ENCODE measurements at regions not wholly inside any gene's neighbourhood (a gene's known extent, or its start where the extent isn't known, plus 50 kb on each side); places are given as distances from the start of the nearest gene placed in this dataset.

GRCh38 chr22:49460592-49461281 lies 366.9 kb downstream of the BRD1 start:
- no peak overlapping the region for H3K4me3 ChIP-seq (ENCODE audit: low read length, poor library complexity, severe bottlenecking)
- H4K20me1 ChIP-seq (ENCODE audit: insufficient read depth, low read length, poor library complexity, severe bottlenecking): no peaks in the 10 kb centered on the region
- H2AFZ ChIP-seq (ENCODE audit: low read length): no peak overlapping the region
- peak overlapping the region; percentile 27 for H3K4me2 ChIP-seq (ENCODE audit: low read depth, low read length, poor library complexity, severe bottlenecking)
- H3F3A ChIP-seq (ENCODE audit: low read depth): no peaks in the 10 kb centered on the region
- H3K27me3 ChIP-seq (ENCODE audit: insufficient read depth, low read length, poor library complexity, severe bottlenecking): no peaks in the 10 kb centered on the region
- no peaks in the 10 kb centered on the region for H3K9me3 ChIP-seq (ENCODE audit: insufficient read depth, low read depth, low read length)
- peaks cover 35% of the 10 kb centered on the region for H3K4me1 ChIP-seq (ENCODE audit: insufficient read depth, low read length, poor library complexity, severe bottlenecking)
- no peaks in the 10 kb centered on the region for H3K36me3 ChIP-seq (ENCODE audit: insufficient read depth, low read length)
- no peaks in the 10 kb centered on the region for H3K9me2 ChIP-seq (replicated peaks; ENCODE audit: low read depth, low read length)
- H3K9ac ChIP-seq (ENCODE audit: low read depth, low read length, poor library complexity, severe bottlenecking): peak overlapping the region; percentile 37
- no peaks in the 10 kb centered on the region for H3K79me2 ChIP-seq (ENCODE audit: insufficient read depth, low read length)
- TF ChIP-seq EZH2phosphoT487 (IDR thresholded peaks at IDR 0.05; ENCODE audit: borderline replicate concordance) (no peak), CTCF (conservative IDR thresholded peaks at IDR 0.05; ENCODE audit: low read length) (no peak)

- Histone ChIP-seq H3K4me1 (ENCODE audit: insufficient read depth, low read length, poor library complexity, severe bottlenecking) (peaks cover 35% of the 10 kb centered on the region), H3K9me3 (ENCODE audit: insufficient read depth, low read depth, low read length) (no peaks in the 10 kb centered on the region), H3F3A (ENCODE audit: low read depth) (no peaks in the 10 kb centered on the region), H3K9ac (ENCODE audit: low read depth, low read length, poor library complexity, severe bottlenecking) (peak overlapping the region; percentile 37), H3K9me2 (replicated peaks; ENCODE audit: low read depth, low read length) (no peaks in the 10 kb centered on the region), H2AFZ (ENCODE audit: low read length) (no peak overlapping the region), H3K4me3 (ENCODE audit: low read length, poor library complexity, severe bottlenecking) (no peak overlapping the region), H3K27me3 (ENCODE audit: insufficient read depth, low read length, poor library complexity, severe bottlenecking) (no peaks in the 10 kb centered on the region), H3K79me2 (ENCODE audit: insufficient read depth, low read length) (no peaks in the 10 kb centered on the region), H3K36me3 (ENCODE audit: insufficient read depth, low read length) (no peaks in the 10 kb centered on the region), H4K20me1 (ENCODE audit: insufficient read depth, low read length, poor library complexity, severe bottlenecking) (no peaks in the 10 kb centered on the region), H3K4me2 (ENCODE audit: low read depth, low read length, poor library complexity, severe bottlenecking) (no peak overlapping the region)
- TF ChIP-seq EZH2phosphoT487 (IDR thresholded peaks at IDR 0.05; ENCODE audit: borderline replicate concordance): no peak
- no peak for TF ChIP-seq CTCF (conservative IDR thresholded peaks at IDR 0.05; ENCODE audit: low read length)
Observed at GRCh38 chr22:49460091-49460490, 367.6 kb downstream of the BRD1 start.

- Histone ChIP-seq H3K9me3 (ENCODE audit: insufficient read depth, low read depth, low read length) (no peaks in the 10 kb centered on the region), H3K4me3 (ENCODE audit: low read length, poor library complexity, severe bottlenecking) (no peak overlapping the region), H4K20me1 (ENCODE audit: insufficient read depth, low read length, poor library complexity, severe bottlenecking) (no peaks in the 10 kb centered on the region), H3K27me3 (ENCODE audit: insufficient read depth, low read length, poor library complexity, severe bottlenecking) (no peaks in the 10 kb centered on the region), H3K4me1 (ENCODE audit: insufficient read depth, low read length, poor library complexity, severe bottlenecking) (peaks cover 32% of the 10 kb centered on the region), H3K9ac (ENCODE audit: low read depth, low read length, poor library complexity, severe bottlenecking) (no peak overlapping the region), H3K36me3 (ENCODE audit: insufficient read depth, low read length) (no peaks in the 10 kb centered on the region), H3F3A (ENCODE audit: low read depth) (no peaks in the 10 kb centered on the region), H2AFZ (ENCODE audit: low read length) (no peak overlapping the region), H3K4me2 (ENCODE audit: low read depth, low read length, poor library complexity, severe bottlenecking) (no peak overlapping the region), H3K79me2 (ENCODE audit: insufficient read depth, low read length) (no peaks in the 10 kb centered on the region), H3K9me2 (replicated peaks; ENCODE audit: low read depth, low read length) (no peaks in the 10 kb centered on the region)
- TF ChIP-seq EZH2phosphoT487 (IDR thresholded peaks at IDR 0.05; ENCODE audit: borderline replicate concordance): no peak
- no peak for TF ChIP-seq CTCF (conservative IDR thresholded peaks at IDR 0.05; ENCODE audit: low read length)
Observed at GRCh38 chr22:49458708-49459099, 369.0 kb downstream of the BRD1 start.
